ENCODE measurements at regions not wholly inside any gene's neighbourhood (a gene's known extent, or its start where the extent isn't known, plus 50 kb on each side); places are given as distances from the start of the nearest gene placed in this dataset.

GRCh38 chr2:239640676-239641578 lies 240.1 kb upstream of the HDAC4 start:
- DNase-seq = no peak

- DNase-seq = no peak
These were observed 239.4 kb upstream of the HDAC4 start for GRCh38 chr2:239640210-239640609.

- no peak for DNase-seq
These were observed 238.8 kb upstream of the HDAC4 start for GRCh38 chr2:239639421-239640185.

GRCh38 chr2:239638376-239638775 lies 237.6 kb upstream of the HDAC4 start:
- no peak for DNase-seq

GRCh38 chr2:239636808-239637207 lies 236.0 kb upstream of the HDAC4 start:
- DNase-seq = no peak

GRCh38 chr2:239634769-239635168 lies 233.9 kb upstream of the HDAC4 start:
- DNase-seq = no peak

- DNase-seq = no peak
These were observed 229.9 kb upstream of the HDAC4 start for GRCh38 chr2:239630618-239631286.

- no peak for DNase-seq
These were observed 229.3 kb upstream of the HDAC4 start for GRCh38 chr2:239629926-239630617.

GRCh38 chr2:239626961-239627592 lies 226.3 kb upstream of the HDAC4 start:
- no peak for DNase-seq

- no peak for DNase-seq
These were observed 225.3 kb upstream of the HDAC4 start for GRCh38 chr2:239625971-239626734.

- no peak for DNase-seq
These were observed 224.5 kb upstream of the HDAC4 start for GRCh38 chr2:239625156-239625845.

GRCh38 chr2:239621611-239622010 lies 220.8 kb upstream of the HDAC4 start:
- no peak for DNase-seq

GRCh38 chr2:239619369-239619768 lies 218.5 kb upstream of the HDAC4 start:
- no peak for DNase-seq

GRCh38 chr2:239616729-239617128 lies 215.9 kb upstream of the HDAC4 start:
- DNase-seq = no peak

- DNase-seq = no peak
These were observed 211.3 kb upstream of the HDAC4 start for GRCh38 chr2:239612133-239612532.

- DNase-seq = no peak
These were observed 210.5 kb upstream of the HDAC4 start for GRCh38 chr2:239611222-239611795.

- no peak for DNase-seq
These were observed 209.8 kb upstream of the HDAC4 start for GRCh38 chr2:239610457-239611221.

- DNase-seq = no peak
These were observed 208.9 kb upstream of the HDAC4 start for GRCh38 chr2:239609607-239610310.

GRCh38 chr2:239609162-239609561 lies 208.3 kb upstream of the HDAC4 start:
- no peak for DNase-seq
